ENCODE measurements at regions not wholly inside any gene's neighbourhood (a gene's known extent, or its start where the extent isn't known, plus 50 kb on each side); places are given as distances from the start of the nearest gene placed in this dataset.

- TF ChIP-seq CTCF (IDR thresholded peaks at IDR 0.05), result no peak
- no peak for TF ChIP-seq POLR2A (IDR thresholded peaks at IDR 0.05)
These were observed 239.9 kb upstream of the LRTM1 start for GRCh38 chr3:55167586-55168317.
